Prostate gland (tissue), 2 donors: ENCODE measurements at regions not wholly inside any gene's neighbourhood (a gene's known extent, or its start where the extent isn't known, plus 50 kb on each side); places are given as distances from the start of the nearest gene placed in this dataset.

Experiments used
- POLR2A ChIP-seq: fragments of 450-650 bp; IDR thresholded peaks from one replicate; pipeline ENCODE4 v1.6.1; 2016; ENCODE audit warnings: antibody characterized with exemption, mild to moderate bottlenecking
- POLR2AphosphoS5 ChIP-seq: sonication (generic); formaldehyde crosslinking; IDR thresholded peaks from one replicate; pipeline ENCODE4 v1.6.1; 2017; ENCODE audit warnings: antibody characterized with exemption
- TF ChIP-seq, protein P1 (sequence below), 4 experiments: fragments of 200-600 bp in 2 of 4; fragments of 450-650 bp in 2 of 4; sonication (generic) in 2 of 4; IDR thresholded peaks; 1 replicate in 3 of 4; 2 replicates in 1 of 4; pipeline ENCODE4 v1.5.1; 2016 to 2019; ENCODE audit warnings: antibody characterized with exemption in 4 of 4, mild to moderate bottlenecking in 2 of 4, moderate library complexity in 2 of 4

DNA sequence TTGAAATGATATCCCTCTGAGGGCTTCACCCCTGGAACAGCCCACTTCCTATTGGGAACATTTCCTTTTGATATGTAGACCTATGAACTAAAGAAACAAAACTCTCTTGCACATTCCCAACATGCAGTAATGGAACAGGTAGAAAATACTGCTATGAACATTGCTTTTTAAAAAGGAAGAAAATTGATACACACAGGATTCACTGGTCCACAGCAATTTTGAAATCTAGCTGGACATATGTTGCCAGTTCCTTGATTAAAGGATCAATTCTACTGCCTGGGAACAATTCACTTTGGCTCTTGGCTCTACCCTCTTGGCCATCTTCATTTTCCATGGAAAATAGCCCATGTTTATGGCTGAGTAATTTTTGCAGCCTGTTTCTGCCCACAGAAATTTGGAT, 74.9 kb upstream of the ZNF280D start:
- TF ChIP-seq, protein P1, sequence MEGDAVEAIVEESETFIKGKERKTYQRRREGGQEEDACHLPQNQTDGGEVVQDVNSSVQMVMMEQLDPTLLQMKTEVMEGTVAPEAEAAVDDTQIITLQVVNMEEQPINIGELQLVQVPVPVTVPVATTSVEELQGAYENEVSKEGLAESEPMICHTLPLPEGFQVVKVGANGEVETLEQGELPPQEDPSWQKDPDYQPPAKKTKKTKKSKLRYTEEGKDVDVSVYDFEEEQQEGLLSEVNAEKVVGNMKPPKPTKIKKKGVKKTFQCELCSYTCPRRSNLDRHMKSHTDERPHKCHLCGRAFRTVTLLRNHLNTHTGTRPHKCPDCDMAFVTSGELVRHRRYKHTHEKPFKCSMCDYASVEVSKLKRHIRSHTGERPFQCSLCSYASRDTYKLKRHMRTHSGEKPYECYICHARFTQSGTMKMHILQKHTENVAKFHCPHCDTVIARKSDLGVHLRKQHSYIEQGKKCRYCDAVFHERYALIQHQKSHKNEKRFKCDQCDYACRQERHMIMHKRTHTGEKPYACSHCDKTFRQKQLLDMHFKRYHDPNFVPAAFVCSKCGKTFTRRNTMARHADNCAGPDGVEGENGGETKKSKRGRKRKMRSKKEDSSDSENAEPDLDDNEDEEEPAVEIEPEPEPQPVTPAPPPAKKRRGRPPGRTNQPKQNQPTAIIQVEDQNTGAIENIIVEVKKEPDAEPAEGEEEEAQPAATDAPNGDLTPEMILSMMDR (IDR thresholded peaks at IDR 0.05): no peak
- TF ChIP-seq POLR2AphosphoS5 (no peak), POLR2A (no peak)
